ENCODE measurements at regions not wholly inside any gene's neighbourhood (a gene's known extent, or its start where the extent isn't known, plus 50 kb on each side); places are given as distances from the start of the nearest gene placed in this dataset.

DNA sequence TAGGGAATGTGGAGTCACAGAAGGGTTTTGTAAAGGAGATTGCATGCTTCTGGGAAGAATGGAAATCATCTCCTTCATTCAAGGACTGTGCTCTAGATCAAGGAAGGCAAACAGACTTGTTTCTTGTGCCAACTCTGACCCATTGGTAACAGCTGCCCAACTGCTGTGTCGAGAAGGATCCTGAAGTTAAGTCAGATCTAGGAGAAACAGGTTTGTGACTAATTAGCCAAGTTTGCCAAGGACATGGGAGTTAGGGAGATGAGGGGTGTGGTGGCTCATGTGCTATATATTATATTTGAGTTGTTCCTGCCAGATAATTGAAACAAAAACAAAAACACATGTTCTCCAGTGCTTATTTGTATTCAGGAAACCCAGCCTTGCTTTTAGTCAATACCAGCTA lies 251.2 kb upstream of the USP24 start:
- H3K18ac ChIP-seq (ENCODE audit: low read length), result no peak overlapping the region
- H3K4me1 ChIP-seq (ENCODE audit: control insufficient read depth in 2 of 2, insufficient read depth in 1 of 2, low read depth in 1 of 2, low read length in 2 of 2), result no peaks in the 10 kb centered on the region
- no peak overlapping the region for H3K23ac ChIP-seq (ENCODE audit: low read depth, low read length, poor library complexity)
- H3K9me3 ChIP-seq (replicated peaks in 1 of 2; ENCODE audit: control insufficient read depth in 2 of 2, insufficient read depth in 1 of 2, low read depth in 1 of 2, low read length in 2 of 2), result no peaks in the 10 kb centered on the region
- H2BK15ac ChIP-seq (ENCODE audit: low read length), result no peak overlapping the region
- no peak overlapping the region for H3K4ac ChIP-seq (ENCODE audit: low read length)
- H4K8ac ChIP-seq (ENCODE audit: low read depth, low read length), result no peak overlapping the region
- H2AK5ac ChIP-seq (ENCODE audit: low read depth, low read length), result no peak overlapping the region
- no peak for DNase-seq (ENCODE audit: low spot score)
- no peak overlapping the region for H2BK5ac ChIP-seq (ENCODE audit: low read length)
- H3K79me1 ChIP-seq (ENCODE audit: low read depth, low read length), result no peaks in the 10 kb centered on the region
- H3K4me2 ChIP-seq (ENCODE audit: insufficient read depth, low read length, poor library complexity, severe bottlenecking), result no peak overlapping the region
- H2AFZ ChIP-seq (ENCODE audit: low read length), result no peak overlapping the region
- H3K9ac ChIP-seq (ENCODE audit: low read depth, low read length, poor library complexity), result no peak overlapping the region
- no peak overlapping the region for H2BK12ac ChIP-seq (ENCODE audit: low read length)
- H3K27me3 ChIP-seq (ENCODE audit: control insufficient read depth in 3 of 3, insufficient read depth in 3 of 3, low read depth in 1 of 3, low read length in 3 of 3), result no peaks in the 10 kb centered on the region
- no peak overlapping the region for H4K91ac ChIP-seq (ENCODE audit: low read depth, low read length, poor library complexity)
- WGBS, 2 donors (ENCODE audit: extremely low coverage in 2 of 2, insufficient read length in 2 of 2, insufficient replicate concordance in 1 of 2), result no CpG with 5 or more reads among the region's 1 CpG
- no peak overlapping the region for H3K27ac ChIP-seq (replicated peaks; ENCODE audit: low read length)
- H3K36me3 ChIP-seq (replicated peaks in 1 of 2; ENCODE audit: control insufficient read depth in 2 of 2, insufficient read depth in 2 of 2, low read length in 2 of 2), result no peaks in the 10 kb centered on the region
- H3K4me3 ChIP-seq (ENCODE audit: low read length in 2 of 2), result no peak overlapping the region
- no peak overlapping the region for H2BK120ac ChIP-seq (ENCODE audit: low read depth, low read length)
- H3K14ac ChIP-seq (ENCODE audit: low read length), result no peak overlapping the region

DNA sequence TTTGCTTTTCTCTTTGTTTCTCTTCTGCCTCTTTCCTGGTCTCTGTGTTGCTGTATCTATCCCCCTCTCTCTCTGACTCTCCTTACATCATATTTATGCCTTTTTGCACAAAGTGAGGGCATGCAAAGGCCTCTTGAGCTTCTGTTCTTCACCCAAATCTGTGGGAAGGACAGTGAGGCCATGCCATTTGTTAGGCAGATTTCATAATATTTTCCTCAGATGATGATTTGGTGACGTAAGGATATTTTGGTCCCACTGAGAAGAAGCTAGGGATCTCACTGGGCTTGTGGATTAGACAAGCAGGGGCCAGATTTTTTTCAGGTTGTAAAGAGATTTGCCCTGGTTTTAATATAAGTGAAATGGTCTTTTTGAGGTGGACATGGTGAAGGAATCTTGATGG lies 249.4 kb upstream of the USP24 start:
- Histone ChIP-seq H2AFZ (ENCODE audit: low read length) (no peak overlapping the region), H2BK120ac (ENCODE audit: low read depth, low read length) (no peak overlapping the region), H3K14ac (ENCODE audit: low read length) (no peak overlapping the region), H3K9me3 (replicated peaks in 1 of 2; ENCODE audit: control insufficient read depth in 2 of 2, insufficient read depth in 1 of 2, low read depth in 1 of 2, low read length in 2 of 2) (no peaks in the 10 kb centered on the region), H3K36me3 (replicated peaks in 1 of 2; ENCODE audit: control insufficient read depth in 2 of 2, insufficient read depth in 2 of 2, low read length in 2 of 2) (no peaks in the 10 kb centered on the region), H3K4me1 (ENCODE audit: control insufficient read depth in 2 of 2, insufficient read depth in 1 of 2, low read depth in 1 of 2, low read length in 2 of 2) (no peaks in the 10 kb centered on the region), H2BK12ac (ENCODE audit: low read length) (no peak overlapping the region), H3K79me1 (ENCODE audit: low read depth, low read length) (no peaks in the 10 kb centered on the region), H3K4me2 (ENCODE audit: insufficient read depth, low read length, poor library complexity, severe bottlenecking) (no peak overlapping the region), H3K9ac (ENCODE audit: low read depth, low read length, poor library complexity) (no peak overlapping the region), H4K91ac (ENCODE audit: low read depth, low read length, poor library complexity) (no peak overlapping the region), H3K23ac (ENCODE audit: low read depth, low read length, poor library complexity) (no peak overlapping the region), H2AK5ac (ENCODE audit: low read depth, low read length) (no peak overlapping the region), H2BK15ac (ENCODE audit: low read length) (no peak overlapping the region), H3K4me3 (ENCODE audit: low read length in 2 of 2) (no peak overlapping the region), H3K27me3 (ENCODE audit: control insufficient read depth in 3 of 3, insufficient read depth in 3 of 3, low read depth in 1 of 3, low read length in 3 of 3) (no peaks in the 10 kb centered on the region), H3K18ac (ENCODE audit: low read length) (no peak overlapping the region), H3K4ac (ENCODE audit: low read length) (no peak overlapping the region), H2BK5ac (ENCODE audit: low read length) (no peak overlapping the region), H4K8ac (ENCODE audit: low read depth, low read length) (no peak overlapping the region), H3K27ac (replicated peaks; ENCODE audit: low read length) (no peak overlapping the region)
- no CpG with 5 or more reads among the region's 1 CpG for WGBS, 2 donors (ENCODE audit: extremely low coverage in 2 of 2, insufficient read length in 2 of 2, insufficient replicate concordance in 1 of 2)
- DNase-seq (ENCODE audit: low spot score), result no peak

DNA sequence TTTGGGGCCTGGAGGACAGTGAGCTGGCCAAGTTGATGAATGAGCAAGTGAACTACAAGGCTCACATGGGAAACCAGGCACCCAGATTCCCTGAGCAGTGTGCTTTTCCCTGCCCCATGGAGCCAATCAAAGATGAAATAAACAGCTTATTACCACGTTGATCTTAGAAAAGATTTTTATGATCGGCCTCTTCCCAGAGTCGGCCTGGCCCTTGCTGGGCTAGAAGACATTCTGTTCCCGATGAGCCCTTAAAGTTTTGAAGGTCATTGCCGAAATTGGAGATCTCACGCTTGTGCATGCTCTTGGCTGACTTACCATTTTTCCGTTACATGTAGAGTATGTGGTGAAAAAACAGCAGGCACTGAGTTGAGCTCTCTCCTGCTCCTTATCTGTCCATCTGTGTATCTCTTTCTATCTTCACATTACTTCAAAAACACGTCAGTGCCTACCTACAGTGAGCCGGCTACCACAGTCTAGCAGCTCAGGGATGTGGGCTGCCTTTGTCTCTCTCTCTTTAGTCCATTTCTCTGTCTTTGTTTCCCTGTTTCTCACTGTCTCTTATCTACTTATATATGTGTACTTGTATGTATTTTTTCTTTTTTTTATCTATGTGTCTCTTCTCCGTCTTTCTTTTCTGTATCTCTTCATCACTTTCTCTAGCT lies 248.8 kb upstream of the USP24 start:
- Histone ChIP-seq H3K27ac (replicated peaks; ENCODE audit: low read length) (no peak overlapping the region), H2BK5ac (ENCODE audit: low read length) (no peak overlapping the region), H3K4me3 (ENCODE audit: low read length in 2 of 2) (no peak overlapping the region), H2BK120ac (ENCODE audit: low read depth, low read length) (no peak overlapping the region), H3K4ac (ENCODE audit: low read length) (no peak overlapping the region), H3K14ac (ENCODE audit: low read length) (peak overlapping the region; percentile 21), H2BK15ac (ENCODE audit: low read length) (no peak overlapping the region), H3K4me2 (ENCODE audit: insufficient read depth, low read length, poor library complexity, severe bottlenecking) (no peak overlapping the region), H2AK5ac (ENCODE audit: low read depth, low read length) (no peak overlapping the region), H4K91ac (ENCODE audit: low read depth, low read length, poor library complexity) (no peak overlapping the region), H3K27me3 (ENCODE audit: control insufficient read depth in 3 of 3, insufficient read depth in 3 of 3, low read depth in 1 of 3, low read length in 3 of 3) (no peaks in the 10 kb centered on the region), H3K9ac (ENCODE audit: low read depth, low read length, poor library complexity) (no peak overlapping the region), H3K23ac (ENCODE audit: low read depth, low read length, poor library complexity) (no peak overlapping the region), H3K18ac (ENCODE audit: low read length) (no peak overlapping the region), H3K4me1 (ENCODE audit: control insufficient read depth in 2 of 2, insufficient read depth in 1 of 2, low read depth in 1 of 2, low read length in 2 of 2) (no peaks in the 10 kb centered on the region), H3K9me3 (replicated peaks in 1 of 2; ENCODE audit: control insufficient read depth in 2 of 2, insufficient read depth in 1 of 2, low read depth in 1 of 2, low read length in 2 of 2) (no peaks in the 10 kb centered on the region), H3K79me1 (ENCODE audit: low read depth, low read length) (no peaks in the 10 kb centered on the region), H2BK12ac (ENCODE audit: low read length) (no peak overlapping the region), H4K8ac (ENCODE audit: low read depth, low read length) (peak overlapping the region; percentile 3), H2AFZ (ENCODE audit: low read length) (no peak overlapping the region), H3K36me3 (replicated peaks in 1 of 2; ENCODE audit: control insufficient read depth in 2 of 2, insufficient read depth in 2 of 2, low read length in 2 of 2) (no peaks in the 10 kb centered on the region)
- WGBS, 2 donors (ENCODE audit: extremely low coverage in 2 of 2, insufficient read length in 2 of 2, insufficient replicate concordance in 1 of 2), result no CpG with 5 or more reads among the region's 10 CpGs
- no peak for DNase-seq (ENCODE audit: low spot score)

DNA sequence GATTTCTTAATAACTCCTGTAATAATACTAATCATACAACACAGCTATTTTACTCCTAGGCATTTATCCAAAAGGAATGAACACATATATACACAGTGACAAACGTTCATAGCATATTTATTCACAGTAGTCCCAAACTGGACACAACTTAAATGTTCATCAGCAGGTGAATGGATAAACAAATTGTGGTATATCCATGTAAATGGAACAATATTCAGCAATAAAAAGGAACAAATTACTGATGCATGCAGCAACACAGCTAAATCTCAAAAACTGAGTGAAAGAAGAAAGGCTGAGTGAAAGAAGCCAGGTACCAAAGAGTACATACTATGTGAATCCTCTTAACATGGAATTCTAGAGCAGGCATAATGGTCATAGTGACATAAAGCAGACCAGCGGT lies 242.7 kb upstream of the USP24 start:
- Histone ChIP-seq H2BK12ac (ENCODE audit: low read length) (no peak overlapping the region), H2AFZ (ENCODE audit: low read length) (no peak overlapping the region), H4K91ac (ENCODE audit: low read depth, low read length, poor library complexity) (no peak overlapping the region), H3K27ac (replicated peaks; ENCODE audit: low read length) (no peak overlapping the region), H2BK5ac (ENCODE audit: low read length) (no peak overlapping the region), H3K79me1 (ENCODE audit: low read depth, low read length) (no peaks in the 10 kb centered on the region), H2BK15ac (ENCODE audit: low read length) (no peak overlapping the region), H3K9me3 (replicated peaks in 1 of 2; ENCODE audit: control insufficient read depth in 2 of 2, insufficient read depth in 1 of 2, low read depth in 1 of 2, low read length in 2 of 2) (peaks cover 0 to 6% of the 10 kb centered on the region in 2 donors), H3K4me3 (ENCODE audit: low read length in 2 of 2) (no peak overlapping the region), H3K23ac (ENCODE audit: low read depth, low read length, poor library complexity) (no peak overlapping the region), H3K27me3 (ENCODE audit: control insufficient read depth in 3 of 3, insufficient read depth in 3 of 3, low read depth in 1 of 3, low read length in 3 of 3) (no peaks in the 10 kb centered on the region), H3K36me3 (replicated peaks in 1 of 2; ENCODE audit: control insufficient read depth in 2 of 2, insufficient read depth in 2 of 2, low read length in 2 of 2) (no peaks in the 10 kb centered on the region), H3K9ac (ENCODE audit: low read depth, low read length, poor library complexity) (no peak overlapping the region), H4K8ac (ENCODE audit: low read depth, low read length) (no peak overlapping the region), H3K4ac (ENCODE audit: low read length) (no peak overlapping the region), H3K18ac (ENCODE audit: low read length) (no peak overlapping the region), H2BK120ac (ENCODE audit: low read depth, low read length) (no peak overlapping the region), H3K14ac (ENCODE audit: low read length) (no peak overlapping the region), H2AK5ac (ENCODE audit: low read depth, low read length) (no peak overlapping the region), H3K4me1 (ENCODE audit: control insufficient read depth in 2 of 2, insufficient read depth in 1 of 2, low read depth in 1 of 2, low read length in 2 of 2) (no peaks in the 10 kb centered on the region), H3K4me2 (ENCODE audit: insufficient read depth, low read length, poor library complexity, severe bottlenecking) (no peak overlapping the region)
- no peak for DNase-seq (ENCODE audit: low spot score)
- no CpG with 5 or more reads among the region's 2 CpGs for WGBS, 2 donors (ENCODE audit: extremely low coverage in 2 of 2, insufficient read length in 2 of 2, insufficient replicate concordance in 1 of 2)

Data from neuronal stem cell (in vitro differentiated cells).